Stimulated activated CD8-positive, alpha-beta memory T cell treated with anti-CD3 and anti-CD28 coated beads, Interleukin-12 subunit alpha, Interleukin-12 subunit beta, amount 100 ng/mL, for 24 hours (primary cell): ENCODE measurements at regions not wholly inside any gene's neighbourhood (a gene's known extent, or its start where the extent isn't known, plus 50 kb on each side); places are given as distances from the start of the nearest gene placed in this dataset.

Experiments used
- DNase-seq: peaks from one replicate; pipeline ENCODE4 v3.0.0-alpha.2; 2020; ENCODE audit errors: extremely low read depth

GRCh38 chr17:73952480-73953205 is 250.8 kb upstream of the RPL38 start:
- DNase-seq, result no peak

- DNase-seq, result no peak
Measured at GRCh38 chr17:73953206-73954033, 250.1 kb upstream of the RPL38 start.

- no peak for DNase-seq
Measured at GRCh38 chr17:73954951-73955350, 248.5 kb upstream of the RPL38 start.

GRCh38 chr17:73955616-73956015 is 247.9 kb upstream of the RPL38 start:
- DNase-seq, result no peak

GRCh38 chr17:73956169-73956568 is 247.3 kb upstream of the RPL38 start:
- DNase-seq, result no peak

- DNase-seq, result no peak
Measured at GRCh38 chr17:73956595-73957465, 246.6 kb upstream of the RPL38 start.

GRCh38 chr17:73957564-73957963 is 245.9 kb upstream of the RPL38 start:
- no peak for DNase-seq

- no peak for DNase-seq
Measured at GRCh38 chr17:73958453-73958852, 245.0 kb upstream of the RPL38 start.

GRCh38 chr17:73960469-73960868 is 243.0 kb upstream of the RPL38 start:
- DNase-seq, result no peak

GRCh38 chr17:73962308-73962707 is 241.2 kb upstream of the RPL38 start:
- DNase-seq, result no peak

GRCh38 chr17:73968680-73969079 is 234.8 kb upstream of the RPL38 start:
- no peak for DNase-seq

GRCh38 chr17:73969956-73970355 is 233.5 kb upstream of the RPL38 start:
- DNase-seq, result no peak

GRCh38 chr17:73971127-73971526 is 232.4 kb upstream of the RPL38 start:
- no peak for DNase-seq

- DNase-seq, result no peak
Measured at GRCh38 chr17:73972056-73972455, 231.4 kb upstream of the RPL38 start.

- DNase-seq, result no peak
Measured at GRCh38 chr17:73972901-73973300, 230.6 kb upstream of the RPL38 start.

- DNase-seq, result no peak
Measured at GRCh38 chr17:73973586-73974409, 229.7 kb upstream of the RPL38 start.

- no peak for DNase-seq
Measured at GRCh38 chr17:73974536-73974935, 228.9 kb upstream of the RPL38 start.

- no peak for DNase-seq
Measured at GRCh38 chr17:73976147-73976546, 227.3 kb upstream of the RPL38 start.

GRCh38 chr17:73976676-73977521 is 226.6 kb upstream of the RPL38 start:
- no peak for DNase-seq

- no peak for DNase-seq
Measured at GRCh38 chr17:73980517-73980916, 223.0 kb upstream of the RPL38 start.
